ENCODE measurements at regions not wholly inside any gene's neighbourhood (a gene's known extent, or its start where the extent isn't known, plus 50 kb on each side); places are given as distances from the start of the nearest gene placed in this dataset.

DNA sequence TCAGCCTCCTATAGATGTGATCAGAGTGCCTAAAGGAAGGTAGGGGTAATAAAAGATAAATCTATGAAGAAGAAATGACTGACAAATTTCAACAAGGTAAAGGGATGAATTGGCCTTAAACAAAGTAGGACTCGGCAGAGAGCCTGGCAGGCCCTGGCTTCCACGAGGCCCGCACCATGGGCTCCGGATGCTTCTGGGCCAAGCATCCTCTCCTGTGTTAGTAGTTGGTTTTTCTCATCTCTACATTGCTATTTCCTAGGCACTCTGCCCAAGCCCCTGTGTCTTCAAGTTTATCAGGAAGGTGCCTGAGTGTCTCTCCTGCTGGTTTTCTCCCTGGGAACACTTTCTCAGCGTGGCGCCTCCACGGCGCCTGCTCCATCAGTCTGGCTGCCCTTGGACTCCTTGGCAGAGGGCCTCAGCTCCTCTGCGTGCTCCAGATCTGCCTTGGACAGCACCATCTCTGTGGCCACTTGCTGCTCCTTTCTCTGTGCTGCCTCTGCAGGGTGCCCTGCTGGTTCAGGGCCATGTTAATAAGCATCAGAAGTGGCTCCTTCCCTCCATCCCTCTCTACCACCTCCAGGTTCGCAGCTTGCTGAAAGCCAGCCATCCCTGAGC is 413.3 kb upstream of the DPP6 start:
- intact Hi-C loops (cut with DNase I; ENCODE audit: low total_unique reads), result no loop called here
- H3K27ac ChIP-seq, result no peak overlapping the region
- H3K27me3 ChIP-seq (replicated peaks in 1 of 7), result no peaks in the 10 kb centered on the region
- no peak for TF ChIP-seq POLR2A (IDR thresholded peaks at IDR 0.05)
- TF ChIP-seq POLR2AphosphoS5 (IDR thresholded peaks at IDR 0.05), result no peak
- TF ChIP-seq CTCF (IDR thresholded peaks at IDR 0.05 in 8 of 11, conservative IDR thresholded peaks at IDR 0.05 in 3 of 11), result no peak
- WGBS, 5 donors, result 82 to 91% (median 85%) methylated on average over 10 of the region's 10 CpGs
- peaks cover 0 to 51% (median 35%) of the 10 kb centered on the region in 8 donors for H3K9me3 ChIP-seq
- no peaks in the 10 kb centered on the region for H3K36me3 ChIP-seq
- H3K4me1 ChIP-seq, result no peaks in the 10 kb centered on the region
- DNase-seq, result no peak
- no peak overlapping the region for H3K4me3 ChIP-seq

- intact Hi-C loops (cut with DNase I; ENCODE audit: low total_unique reads), result no loop called here
- TF ChIP-seq POLR2AphosphoS5 (IDR thresholded peaks at IDR 0.05) (no peak), CTCF (IDR thresholded peaks at IDR 0.05 in 8 of 11, conservative IDR thresholded peaks at IDR 0.05 in 3 of 11) (no peak)
- Histone ChIP-seq H3K27ac (no peak overlapping the region), H3K4me1 (no peaks in the 10 kb centered on the region), H3K9me3 (peaks cover 0 to 60% (median 47%) of the 10 kb centered on the region in 8 donors), H3K27me3 (replicated peaks in 1 of 7) (no peaks in the 10 kb centered on the region), H3K4me3 (no peak overlapping the region), H3K36me3 (no peaks in the 10 kb centered on the region)
- WGBS, 5 donors, result 60 to 73% (median 65%) methylated on average over 2 of the region's 2 CpGs
- no peak for DNase-seq
These were observed 411.6 kb upstream of the DPP6 start for GRCh38 chr7:153640586-153640985.

- H3K27ac ChIP-seq, result no peak overlapping the region
- H3K4me3 ChIP-seq, result no peak overlapping the region
- H3K9me3 ChIP-seq, result peaks cover 0 to 60% (median 48%) of the 10 kb centered on the region in 8 donors
- TF ChIP-seq POLR2A (IDR thresholded peaks at IDR 0.05) (no peak), POLR2AphosphoS5 (IDR thresholded peaks at IDR 0.05) (peak in 1 of 3 donors; percentile 45), CTCF (IDR thresholded peaks at IDR 0.05 in 8 of 11, conservative IDR thresholded peaks at IDR 0.05 in 3 of 11) (no peak)
- no peaks in the 10 kb centered on the region for H3K27me3 ChIP-seq (replicated peaks in 1 of 7)
- no peaks in the 10 kb centered on the region for H3K36me3 ChIP-seq
- no peak for DNase-seq
- 40 to 64% (median 59%) methylated on average over 4 of the region's 4 CpGs for WGBS, 5 donors
- intact Hi-C loops (cut with DNase I; ENCODE audit: low total_unique reads), result no loop called here
- no peaks in the 10 kb centered on the region for H3K4me1 ChIP-seq
These were observed 411.0 kb upstream of the DPP6 start for GRCh38 chr7:153641199-153641598.

DNA sequence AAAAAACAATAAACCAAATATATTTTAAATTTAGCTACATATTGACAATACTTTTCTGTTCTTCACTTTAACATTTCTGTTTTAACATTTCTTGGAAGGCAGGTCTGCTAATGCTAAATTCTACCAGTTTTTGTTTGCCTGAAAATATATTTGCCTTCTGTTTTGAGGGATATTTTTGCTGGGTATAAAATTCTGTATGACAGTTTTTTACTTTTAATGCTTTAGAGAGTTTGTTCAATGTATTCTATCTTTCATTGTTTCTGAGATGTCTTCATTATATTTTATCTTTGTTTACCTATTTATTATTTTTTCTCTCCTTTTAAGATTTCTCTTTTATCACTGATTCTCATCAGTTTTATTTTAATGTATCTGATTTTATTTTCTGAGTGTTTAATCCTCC is 409.2 kb upstream of the DPP6 start:
- no peak overlapping the region for H3K27ac ChIP-seq
- no peaks in the 10 kb centered on the region for H3K36me3 ChIP-seq
- peaks cover 0 to 60% (median 46%) of the 10 kb centered on the region in 8 donors for H3K9me3 ChIP-seq
- intact Hi-C loops (cut with DNase I; ENCODE audit: low total_unique reads), result no loop called here
- no peaks in the 10 kb centered on the region for H3K27me3 ChIP-seq (replicated peaks in 1 of 7)
- no peak overlapping the region for H3K4me3 ChIP-seq
- DNase-seq, result no peak
- H3K4me1 ChIP-seq, result no peaks in the 10 kb centered on the region
- TF ChIP-seq CTCF (IDR thresholded peaks at IDR 0.05 in 8 of 11, conservative IDR thresholded peaks at IDR 0.05 in 3 of 11) (no peak), POLR2AphosphoS5 (IDR thresholded peaks at IDR 0.05) (no peak), POLR2A (IDR thresholded peaks at IDR 0.05) (no peak)

All from spleen (tissue), 11 donors.